PC-3 (cell line): ENCODE measurements at regions not wholly inside any gene's neighbourhood (a gene's known extent, or its start where the extent isn't known, plus 50 kb on each side); places are given as distances from the start of the nearest gene placed in this dataset.
"Not testable (repeated sequence)": the region's sequence is repeated elsewhere in the genome, so short reads cannot be mapped to it uniquely, and the experiment has no call there.

Experiments
- ATAC-seq: fragments of 200-7000 bp; cut with Tn5 transposase; 2 replicates; pipeline ENCODE4 v1.9.1; 2020; ENCODE audit warnings: mild to moderate bottlenecking, moderate library complexity
- BruUV-seq: library from RNA; stranded (reverse); fragments of 400-500 nt; replicated peaks from 2 replicates; lab custom pipeline; 2021; lab: Mats Ljungman, UMichigan
- CTCF ChIA-PET: fragments of 300-600 bp; sonication (Branson Sonifier 250); formaldehyde crosslinking; loops from one replicate; lab custom pipeline; 2022; ENCODE audit warnings: antibody characterized with exemption; lab: Charles Lee
- POLR2A ChIA-PET: fragments of 300-600 bp; sonication (Branson Sonifier 250); formaldehyde crosslinking; loops from one replicate; lab custom pipeline; 2022; ENCODE audit warnings: antibody characterized with exemption; ENCODE audit not compliant: unreplicated experiment; lab: Charles Lee
- DNase-seq: peaks from one replicate; pipeline ENCODE4 v3.0.0-alpha.2; 2015
- H2AFZ ChIP-seq: fragments of 300-600 bp; sonication (generic); 2 replicates; pipeline ENCODE4 v1.6.0; 2016; ENCODE audit warnings: antibody characterized with exemption, low read length
- H3F3A ChIP-seq: fragments of 300-600 bp; sonication (generic); one replicate; pipeline ENCODE4 v1.6.0; 2017; ENCODE audit warnings: antibody characterized with exemption, low read length, control low read depth, mild to moderate bottlenecking; ENCODE audit not compliant: unreplicated experiment
- H3K27ac ChIP-seq: fragments of 300-600 bp; sonication (generic); 2 replicates; pipeline ENCODE4 v1.5.1; 2016; ENCODE audit warnings: mild to moderate bottlenecking, low read length
- H3K27me3 ChIP-seq: fragments of 300-600 bp; sonication (generic); 2 replicates; pipeline ENCODE4 v1.6.1; 2016; ENCODE audit warnings: low read length, mixed read lengths
- H3K36me3 ChIP-seq: fragments of 300-600 bp; sonication (generic); 2 replicates; pipeline ENCODE4 v1.6.1; 2016; ENCODE audit warnings: low read depth, mixed run types, low read length, mixed read lengths
- H3K4me1 ChIP-seq: fragments of 300-600 bp; sonication (generic); 2 replicates; pipeline ENCODE4 v1.5.1; 2016; ENCODE audit warnings: low read length; ENCODE audit not compliant: insufficient read depth
- H3K4me2 ChIP-seq: fragments of 300-600 bp; sonication (generic); 2 replicates; pipeline ENCODE4 v1.6.0; 2016; ENCODE audit warnings: low read length
- H3K4me3 ChIP-seq: fragments of 300-600 bp; sonication (generic); 2 replicates; pipeline ENCODE4 v1.5.1; 2016; ENCODE audit warnings: mild to moderate bottlenecking, low read length, mixed read lengths
- H3K79me2 ChIP-seq: fragments of 300-600 bp; sonication (generic); 2 replicates; pipeline ENCODE4 v1.6.1; 2017; ENCODE audit warnings: low read length, mixed read lengths
- H3K9ac ChIP-seq: fragments of 300-600 bp; sonication (generic); 2 replicates; pipeline ENCODE4 v1.6.0; 2016; ENCODE audit warnings: mild to moderate bottlenecking, low read length
- H3K9me2 ChIP-seq: fragments of 300-600 bp; sonication (generic); replicated peaks from 2 replicates; pipeline ENCODE4 v1.6.1; 2016; ENCODE audit warnings: mixed run types, low read length, mixed read lengths
- H3K9me3 ChIP-seq: fragments of 300-600 bp; sonication (generic); 2 replicates; pipeline ENCODE4 v1.6.1; 2016; ENCODE audit warnings: low read length, mixed read lengths
- H4K20me1 ChIP-seq: fragments of 300-600 bp; sonication (generic); 2 replicates; pipeline ENCODE4 v1.6.1; 2016; ENCODE audit warnings: low read length, mixed read lengths
- CTCF ChIP-seq: fragments of 300-600 bp; sonication (generic); conservative IDR thresholded peaks from 2 replicates; pipeline ENCODE4 v1.5.1; 2017; ENCODE audit warnings: antibody characterized with exemption, low read depth, mild to moderate bottlenecking, low read length
- EZH2 ChIP-seq: fragments of 300-600 bp; sonication (generic); IDR thresholded peaks from one replicate; pipeline ENCODE4 v1.6.1; 2017; ENCODE audit warnings: antibody characterized with exemption, mild to moderate bottlenecking, low read length; ENCODE audit not compliant: unreplicated experiment
- EZH2phosphoT487 ChIP-seq: fragments of 300-600 bp; sonication (generic); IDR thresholded peaks from 2 replicates; pipeline ENCODE4 v1.6.1; 2018; ENCODE audit warnings: mild to moderate bottlenecking, antibody characterized with exemption, low read length, borderline replicate concordance
- intact Hi-C: fragments of 100-400 bp; cut with micrococcal nuclease; formaldehyde crosslinking; loops from 2 replicates; pipeline ENCODE4 v1.9.0; 2023

GRCh38 chr4:124817531-124817930, 105.0 kb upstream of the ANKRD50 start:
- ATAC-seq: no peak

GRCh38 chr4:124812203-124812602, 99.7 kb upstream of the ANKRD50 start:
- ATAC-seq, H3K79me2 ChIP-seq, BruUV-seq, H3K9ac ChIP-seq, intact Hi-C loops, H3K4me2 ChIP-seq, CTCF ChIA-PET, H3K4me1 ChIP-seq, H2AFZ ChIP-seq, H3K27me3 ChIP-seq, H3K27ac ChIP-seq, H3K9me2 ChIP-seq, H3F3A ChIP-seq, POLR2A ChIA-PET, H3K4me3 ChIP-seq, H4K20me1 ChIP-seq, DNase-seq, H3K9me3 ChIP-seq, H3K36me3 ChIP-seq: not testable (repeated sequence)

More at GRCh38 chr4:124817531-124817930, 105.0 kb upstream of the ANKRD50 start:
- POLR2A ChIA-PET: no interaction called here
- Histone ChIP-seq H3K9me3 (no peaks in the 10 kb centered on the region), H3K9me2 (no peaks in the 10 kb centered on the region), H4K20me1 (no peaks in the 10 kb centered on the region), H3K4me1 (no peaks in the 10 kb centered on the region), H3K9ac (no peak overlapping the region), H3K4me3 (no peak overlapping the region), H2AFZ (no peak overlapping the region), H3K27me3 (no peaks in the 10 kb centered on the region), H3K27ac (no peak overlapping the region), H3F3A (no peaks in the 10 kb centered on the region), H3K4me2 (no peak overlapping the region), H3K79me2 (no peaks in the 10 kb centered on the region), H3K36me3 (no peaks in the 10 kb centered on the region)
- DNase-seq: no peak
- intact Hi-C loops: no loop called here
- CTCF ChIA-PET: no interaction called here
- TF ChIP-seq EZH2 (no peak), EZH2phosphoT487 (no peak), CTCF (no peak)
- no TSS peak for BruUV-seq

GRCh38 chr4:124810827-124811226, 98.3 kb upstream of the ANKRD50 start:
- no peaks in the 10 kb centered on the region for H3K79me2 ChIP-seq
- POLR2A ChIA-PET: no interaction called here
- no peaks in the 10 kb centered on the region for H3K27me3 ChIP-seq
- no peak for TF ChIP-seq CTCF
- TF ChIP-seq EZH2phosphoT487: no peak
- no peak for TF ChIP-seq EZH2
- no peak overlapping the region for H3K4me3 ChIP-seq
- H3K9me3 ChIP-seq: no peaks in the 10 kb centered on the region
- H2AFZ ChIP-seq: no peak overlapping the region
- no peaks in the 10 kb centered on the region for H3K4me1 ChIP-seq
- no peaks in the 10 kb centered on the region for H3K9me2 ChIP-seq
- no peak overlapping the region for H3K27ac ChIP-seq
- DNase-seq (no peak), ATAC-seq (no peak)
- no peaks in the 10 kb centered on the region for H3K36me3 ChIP-seq
- intact Hi-C loops: no loop called here
- CTCF ChIA-PET: no interaction called here
- no peak overlapping the region for H3K4me2 ChIP-seq
- no peak overlapping the region for H3K9ac ChIP-seq
- H4K20me1 ChIP-seq: no peaks in the 10 kb centered on the region
- no peaks in the 10 kb centered on the region for H3F3A ChIP-seq
- BruUV-seq: no TSS peak
